ENCODE measurements at regions not wholly inside any gene's neighbourhood (a gene's known extent, or its start where the extent isn't known, plus 50 kb on each side); places are given as distances from the start of the nearest gene placed in this dataset.

GRCh38 chr18:2325933-2326332, 245.4 kb downstream of the METTL4 start:
- no peak for TF ChIP-seq CTCF (IDR thresholded peaks at IDR 0.05)
- TF ChIP-seq POLR2A (IDR thresholded peaks at IDR 0.05) = no peak

Measured in esophagus squamous epithelium (tissue), 4 donors.